ENCODE measurements at regions not wholly inside any gene's neighbourhood (a gene's known extent, or its start where the extent isn't known, plus 50 kb on each side); places are given as distances from the start of the nearest gene placed in this dataset.

GRCh38 chr6:22401206-22401605, 104.4 kb upstream of the PRL start:
- DNase-seq, result no peak

GRCh38 chr6:22401932-22402331, 105.1 kb upstream of the PRL start:
- no peak for DNase-seq

GRCh38 chr6:22409486-22409885, 112.7 kb upstream of the PRL start:
- no peak for DNase-seq

GRCh38 chr6:22411376-22412105, 114.7 kb upstream of the PRL start:
- no peak for DNase-seq

GRCh38 chr6:22412994-22413393, 116.2 kb upstream of the PRL start:
- DNase-seq, result no peak

GRCh38 chr6:22413681-22414311, 117.0 kb upstream of the PRL start:
- no peak for DNase-seq

GRCh38 chr6:22418714-22419113, 121.9 kb upstream of the PRL start:
- DNase-seq, result no peak

- no peak for DNase-seq
These were observed 124.4 kb upstream of the PRL start for GRCh38 chr6:22421198-22421597.

- no peak for DNase-seq
These were observed 127.4 kb upstream of the PRL start for GRCh38 chr6:22424196-22424595.

GRCh38 chr6:22432060-22432459, 135.2 kb upstream of the PRL start:
- no peak for DNase-seq

- no peak for DNase-seq
These were observed 135.6 kb upstream of the HDGFL1 start for GRCh38 chr6:22433745-22434144.

GRCh38 chr6:22435151-22435550, 134.2 kb upstream of the HDGFL1 start:
- no peak for DNase-seq

- DNase-seq, result no peak
These were observed 133.2 kb upstream of the HDGFL1 start for GRCh38 chr6:22436134-22436533.

GRCh38 chr6:22437665-22438064, 131.7 kb upstream of the HDGFL1 start:
- DNase-seq, result no peak

- peak; percentile 3 for DNase-seq
These were observed 126.5 kb upstream of the HDGFL1 start for GRCh38 chr6:22442826-22443225.

GRCh38 chr6:22444330-22444729, 125.0 kb upstream of the HDGFL1 start:
- DNase-seq, result no peak

- DNase-seq, result no peak
These were observed 123.4 kb upstream of the HDGFL1 start for GRCh38 chr6:22445946-22446345.

GRCh38 chr6:22447249-22448196, 121.8 kb upstream of the HDGFL1 start:
- no peak for DNase-seq

- DNase-seq, result no peak
These were observed 121.1 kb upstream of the HDGFL1 start for GRCh38 chr6:22448291-22448711.

- no peak for DNase-seq
These were observed 117.4 kb upstream of the HDGFL1 start for GRCh38 chr6:22451962-22452361.

GRCh38 chr6:22455378-22455777, 114.0 kb upstream of the HDGFL1 start:
- no peak for DNase-seq

- no peak for DNase-seq
These were observed 111.4 kb upstream of the HDGFL1 start for GRCh38 chr6:22457996-22458395.

- DNase-seq, result peak; percentile 58
These were observed 102.6 kb upstream of the HDGFL1 start for GRCh38 chr6:22466665-22467245.
